HUDEP-2 (cell line): ENCODE measurements at regions not wholly inside any gene's neighbourhood (a gene's known extent, or its start where the extent isn't known, plus 50 kb on each side); places are given as distances from the start of the nearest gene placed in this dataset.

Source experiments
- DNase-seq, 76 experiments: peaks; one replicate each; lab custom pipeline; 2025; ENCODE audit not compliant: unreplicated experiment in 76 of 76; lab: John Stamatoyannopoulos, UW

GRCh38 chr9:90979138-90979551 is 177.5 kb downstream of the SYK start:
- DNase-seq = no peak

DNA sequence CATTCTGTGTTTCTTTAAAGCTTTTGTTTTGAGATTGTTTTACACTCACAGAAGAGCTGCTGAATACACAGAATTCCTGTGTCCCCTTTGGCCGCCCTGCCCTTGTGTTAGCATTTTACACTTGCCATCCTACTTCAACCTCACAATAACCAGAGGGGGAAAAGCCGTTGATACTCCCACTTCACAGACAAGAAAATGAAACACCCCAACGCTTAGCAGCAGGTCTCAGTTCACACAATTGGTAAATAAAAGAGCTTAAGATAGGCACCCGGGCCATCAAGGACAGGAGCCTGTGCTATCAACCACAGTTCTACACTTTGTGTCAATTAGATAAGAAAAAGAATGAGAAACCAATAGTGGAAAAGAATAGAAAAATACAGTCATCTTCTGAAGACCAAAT is 178.0 kb downstream of the SYK start:
- DNase-seq = peak in 5 of 76 experiments; percentile 1 to 41 (median 9)

DNA sequence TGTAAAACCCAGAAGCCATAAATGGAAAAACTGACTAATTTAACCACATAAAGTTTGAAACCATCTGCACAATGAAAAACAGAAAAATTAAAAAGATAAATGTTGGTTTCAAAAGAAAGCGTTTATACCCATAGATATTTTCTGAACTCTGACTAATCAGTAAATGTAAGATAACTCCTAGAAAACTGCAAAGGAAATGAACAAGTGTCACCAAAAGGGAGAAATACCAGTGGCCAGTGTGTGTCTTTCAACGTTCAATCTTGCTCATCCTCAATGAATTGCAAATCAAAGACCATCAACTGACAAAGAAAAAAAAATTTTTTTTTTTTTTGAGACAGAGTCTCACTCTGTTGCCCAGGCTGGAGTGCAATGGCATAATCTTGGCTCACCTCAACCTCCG is 180.1 kb downstream of the SYK start:
- no peak for DNase-seq

DNA sequence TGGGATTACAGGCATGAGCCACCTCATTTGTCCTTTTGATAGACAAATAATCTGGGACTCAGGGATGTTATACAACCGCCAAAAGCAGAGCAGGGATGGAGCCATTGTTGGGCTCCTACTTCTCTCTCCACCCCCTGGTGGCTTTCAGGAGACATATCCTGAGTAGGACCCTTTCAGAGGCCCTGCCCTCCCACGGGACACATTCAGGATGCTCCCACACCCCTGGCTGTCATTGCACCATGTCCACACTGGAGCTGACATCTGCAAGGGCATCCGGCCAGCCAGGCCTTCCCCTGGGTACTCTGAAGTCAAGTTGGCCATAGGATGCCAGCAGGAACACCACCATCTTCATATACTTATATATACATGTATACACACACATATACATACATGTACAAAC is 181.8 kb downstream of the SYK start:
- DNase-seq = no peak

DNA sequence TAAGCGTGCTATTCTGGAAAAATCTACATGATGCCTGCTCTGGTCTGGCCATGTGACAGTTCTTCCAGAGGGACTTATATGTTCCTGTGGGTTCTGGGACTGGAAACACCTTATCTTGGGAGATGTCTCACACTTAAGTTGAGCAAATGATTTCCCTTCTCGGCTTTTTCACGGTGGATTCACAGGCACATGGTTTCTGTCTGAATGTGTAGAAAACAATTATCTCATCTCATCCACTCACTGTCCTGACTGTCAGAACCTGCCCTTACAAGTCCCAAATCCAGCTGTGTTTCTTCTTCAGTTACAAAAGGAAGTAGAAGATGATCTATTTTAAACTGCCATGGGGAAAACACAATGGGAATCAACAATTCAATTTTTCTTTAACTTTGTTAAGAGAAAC is 184.0 kb downstream of the SYK start:
- DNase-seq = no peak

DNA sequence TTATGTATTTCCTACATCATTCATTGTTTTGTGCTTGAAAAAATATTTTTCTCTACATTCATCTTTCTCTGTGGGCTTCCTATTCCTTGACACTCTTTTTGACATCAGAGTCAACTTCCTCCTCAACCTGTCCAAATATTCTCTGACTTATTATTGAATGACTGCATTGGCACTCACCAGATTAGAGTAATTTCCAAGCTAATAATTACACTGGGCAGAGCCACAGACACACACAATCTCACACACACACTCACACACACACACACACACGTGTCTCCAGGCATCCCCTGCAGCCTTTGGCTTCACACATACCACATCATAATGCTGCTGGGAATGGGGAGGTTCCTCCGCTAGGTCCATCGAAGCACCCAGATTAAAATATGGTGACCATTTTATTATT is 184.5 kb downstream of the SYK start:
- no peak for DNase-seq

GRCh38 chr9:90987566-90987965 is 185.9 kb downstream of the SYK start:
- no peak for DNase-seq

DNA sequence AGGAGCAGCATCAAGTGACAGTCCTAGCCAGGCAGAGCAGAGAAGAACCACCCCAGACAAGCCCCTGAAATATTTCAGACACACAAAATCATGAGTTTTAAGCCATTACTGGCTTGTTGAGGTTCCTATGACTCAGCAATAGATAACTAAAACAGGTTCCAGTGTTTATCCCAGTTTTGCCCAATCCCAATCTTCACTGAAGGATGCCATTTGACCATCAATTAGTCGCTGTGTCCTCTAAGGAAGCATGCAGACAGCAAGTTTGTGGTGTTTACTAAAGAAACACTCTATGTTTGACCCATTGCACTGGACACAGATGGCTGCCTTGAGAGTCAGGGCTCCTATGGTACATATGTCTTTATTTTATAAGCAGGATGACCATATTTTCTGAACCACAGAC is 186.7 kb downstream of the SYK start:
- no peak for DNase-seq

DNA sequence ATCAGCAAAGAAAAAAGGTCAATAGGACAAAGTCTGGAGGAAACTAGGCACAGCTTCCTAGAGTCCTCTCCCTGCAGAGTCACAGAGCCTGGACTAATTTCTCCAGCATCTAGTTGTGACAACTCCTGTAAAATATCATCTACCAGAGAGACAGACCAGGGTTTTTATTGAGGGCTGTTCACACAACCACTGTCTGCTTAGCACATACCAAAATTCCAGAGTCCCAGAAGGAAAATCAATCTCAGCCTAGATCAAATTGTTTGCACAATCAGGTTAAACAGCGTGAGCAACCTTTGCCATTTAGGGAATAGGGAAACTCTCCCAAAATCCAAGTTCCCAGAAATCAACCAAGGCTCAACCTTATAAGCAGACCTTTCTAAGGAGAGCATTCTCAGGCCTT is 190.3 kb downstream of the SYK start:
- no peak for DNase-seq

DNA sequence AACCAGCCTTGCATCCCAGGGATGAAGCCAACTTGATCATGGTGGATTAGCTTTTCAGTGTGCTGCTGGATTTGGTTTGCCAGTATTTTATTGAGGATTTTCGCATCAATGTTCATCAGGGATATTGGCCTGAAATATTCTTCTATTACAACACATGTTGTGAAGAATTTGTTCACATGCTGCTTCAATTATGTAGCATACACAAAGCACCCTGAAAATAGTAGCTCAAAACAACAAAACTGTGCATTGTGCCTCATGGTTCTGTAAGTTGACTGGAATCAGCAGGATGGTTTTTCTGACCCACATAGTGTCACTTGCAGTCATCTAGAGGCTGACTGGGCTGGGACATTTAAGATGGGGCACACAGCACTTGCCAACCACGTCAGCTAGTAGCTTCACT is 193.9 kb downstream of the SYK start:
- no peak for DNase-seq

GRCh38 chr9:90996154-90997065 is 194.8 kb downstream of the SYK start:
- DNase-seq = no peak

DNA sequence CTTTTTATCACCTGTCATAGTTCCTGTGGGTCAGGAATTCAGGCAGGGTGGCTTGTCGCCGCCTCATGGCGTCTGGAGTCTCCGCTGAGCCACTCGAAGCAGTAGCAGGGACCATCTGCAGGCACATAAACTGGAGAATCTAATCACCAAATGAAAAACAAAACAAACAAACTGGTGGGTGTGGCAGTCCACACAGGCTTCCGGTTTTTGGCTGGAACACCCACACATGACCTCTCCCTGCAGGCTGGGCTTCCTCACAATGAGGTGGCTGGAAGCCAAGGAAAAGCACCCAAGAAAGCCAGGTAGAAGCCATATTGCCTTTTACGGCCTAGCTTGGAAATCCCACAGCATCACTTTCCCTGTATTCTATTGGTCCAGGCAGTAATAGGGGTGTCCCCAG is 197.0 kb downstream of the SYK start:
- peak in 1 of 76 experiments; percentile 1 for DNase-seq

DNA sequence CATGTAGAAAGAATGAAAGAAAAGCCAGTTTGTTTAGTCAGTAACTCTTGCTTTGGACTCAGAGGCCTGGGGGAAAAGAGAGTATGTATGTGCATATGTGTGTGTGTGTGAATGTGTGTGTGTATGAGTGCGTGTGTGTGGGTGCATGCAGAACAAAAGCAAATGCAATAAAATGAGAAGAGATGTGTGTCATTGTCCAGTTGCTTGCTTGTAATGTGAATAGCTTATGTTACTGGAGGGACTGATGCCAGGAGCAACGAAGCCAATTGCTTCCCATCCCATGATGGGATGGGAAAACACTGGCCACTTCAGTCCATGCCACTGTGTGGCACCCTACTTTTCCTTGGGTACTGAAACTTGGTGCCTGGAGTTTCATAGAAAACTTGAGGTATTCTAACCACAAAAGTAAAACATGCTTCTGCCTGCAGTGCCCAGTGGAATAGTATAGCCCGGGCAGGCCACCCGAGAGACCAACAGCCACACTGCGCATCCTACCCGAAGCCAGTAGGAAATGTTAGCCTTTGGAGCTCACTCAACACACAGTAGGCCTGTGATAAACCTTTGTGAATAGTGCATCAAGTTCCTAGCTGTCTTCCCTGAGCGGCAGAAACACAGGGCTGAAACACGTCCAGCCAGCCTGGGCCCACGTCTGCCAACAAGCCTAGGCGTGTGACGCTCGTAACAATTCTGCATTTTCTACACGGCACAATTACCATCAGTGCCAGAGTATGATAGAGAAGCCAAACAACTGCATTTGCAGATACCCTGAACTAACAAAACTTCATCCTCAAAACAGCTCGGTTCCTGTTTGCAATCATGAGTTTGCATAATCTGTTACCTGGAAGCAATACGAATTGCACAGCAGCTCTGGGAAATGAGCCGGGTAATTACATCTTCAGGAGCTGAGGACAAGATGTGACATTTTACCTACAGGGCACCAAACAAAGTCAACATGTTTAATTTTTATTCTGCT is 198.1 kb downstream of the SYK start:
- no peak for DNase-seq

- DNase-seq = no peak
Measured at GRCh38 chr9:91001146-91001611, 199.6 kb downstream of the SYK start.

DNA sequence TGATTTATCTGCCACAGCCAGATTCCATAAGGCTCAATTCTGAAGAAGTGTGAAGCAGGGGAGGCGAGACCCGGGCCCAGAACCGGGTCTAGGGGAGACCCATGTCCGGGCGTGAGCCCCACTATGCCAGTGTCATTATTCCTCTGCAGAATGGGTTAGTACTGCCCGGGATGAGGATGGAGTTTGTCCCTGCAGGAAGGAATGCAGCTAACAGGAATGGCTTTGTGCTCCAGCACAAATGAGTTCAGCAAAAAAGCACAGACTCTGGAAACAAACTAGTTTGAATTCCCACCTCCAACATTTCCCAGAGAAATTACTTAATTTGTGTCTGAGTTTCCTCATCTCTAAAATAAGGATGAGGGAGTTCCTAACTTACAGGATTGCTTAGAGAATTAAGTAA is 202.9 kb downstream of the SYK start:
- DNase-seq = no peak

GRCh38 chr9:91004992-91005391 is 203.4 kb downstream of the SYK start:
- DNase-seq = no peak

- DNase-seq = no peak
Measured at GRCh38 chr9:91006046-91006445, 204.4 kb downstream of the SYK start.

- no peak for DNase-seq
Measured at GRCh38 chr9:91008568-91008967, 206.9 kb downstream of the SYK start.

DNA sequence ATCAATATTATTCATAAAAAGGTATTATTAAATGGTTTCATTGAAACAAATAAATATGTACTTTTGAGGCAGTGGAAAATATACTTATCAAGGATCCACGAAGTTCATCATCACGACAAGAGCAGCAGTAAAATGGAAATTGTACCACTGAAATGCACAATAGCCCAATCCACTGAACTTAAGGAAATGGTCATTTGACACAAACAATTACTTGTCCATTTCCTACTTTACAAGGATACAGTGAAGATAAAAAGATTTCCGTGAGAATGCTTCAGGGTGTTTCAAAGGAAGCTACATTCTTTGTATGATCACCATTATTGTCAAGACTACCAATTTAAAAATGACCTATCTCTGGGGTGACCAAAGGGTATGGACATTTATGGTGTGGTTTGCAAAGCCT is 210.3 kb downstream of the SYK start:
- DNase-seq = no peak

- no peak for DNase-seq
Measured at GRCh38 chr9:91012933-91013841, 211.6 kb downstream of the SYK start.
